SK-N-MC (cell line): ENCODE measurements at regions not wholly inside any gene's neighbourhood (a gene's known extent, or its start where the extent isn't known, plus 50 kb on each side); places are given as distances from the start of the nearest gene placed in this dataset.

ENCODE experiments used
- EZH2 ChIP-seq: fragments of 200-600 bp; sonication (generic); IDR thresholded peaks from one replicate; pipeline ENCODE4 v1.6.1; 2017; ENCODE audit warnings: antibody characterized with exemption
- POLR2AphosphoS5 ChIP-seq: IDR thresholded peaks from 2 replicates; pipeline ENCODE4 v1.6.1; 2012; ENCODE audit warnings: mild to moderate bottlenecking, low read depth, low read length, borderline replicate concordance

DNA sequence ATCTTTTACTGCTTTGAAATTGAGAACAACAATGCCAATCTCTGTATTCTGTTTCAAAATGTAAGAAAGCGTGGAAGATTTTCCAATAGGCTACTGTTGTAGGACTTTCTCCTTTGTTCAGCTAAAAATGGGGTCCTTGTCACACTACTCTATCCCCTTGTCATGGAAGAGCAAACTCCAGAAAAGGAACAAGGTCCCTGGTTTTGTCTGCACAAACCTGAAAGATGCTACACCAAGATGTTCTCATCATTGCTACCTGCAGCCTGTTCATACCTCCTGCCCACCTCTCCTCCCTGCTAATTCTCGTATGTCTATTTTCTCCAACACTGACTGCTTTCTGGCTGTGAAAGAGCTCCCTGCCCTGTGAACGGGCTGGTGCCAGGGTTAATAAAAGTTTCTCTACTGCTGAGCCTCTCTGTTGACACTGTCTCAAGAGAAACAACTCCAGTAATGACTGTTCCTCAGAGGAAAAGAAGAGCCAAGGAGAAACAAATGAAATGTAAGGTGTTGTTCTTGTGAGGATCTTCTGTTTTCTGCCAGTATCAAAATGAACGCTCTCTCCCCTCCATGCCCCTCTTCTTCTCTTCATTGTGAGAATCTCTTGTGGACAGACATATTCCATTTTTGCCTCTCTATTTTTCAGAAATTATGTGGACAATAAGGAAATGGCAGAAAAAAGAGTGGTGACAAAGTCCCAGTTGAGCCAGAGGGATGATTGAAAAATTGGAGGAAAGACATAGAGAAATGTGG, 287.1 kb downstream of the ADGB start:
- TF ChIP-seq POLR2AphosphoS5 = no peak
- no peak for TF ChIP-seq EZH2
